GM12892 (cell line): ENCODE measurements at regions not wholly inside any gene's neighbourhood (a gene's known extent, or its start where the extent isn't known, plus 50 kb on each side); places are given as distances from the start of the nearest gene placed in this dataset.

Experiments used
- POLR2A ChIP-seq: IDR thresholded peaks from 2 replicates; pipeline ENCODE4 v1.6.1; 2011; ENCODE audit warnings: low read depth, low read length, control low read depth
- POLR2AphosphoS5 ChIP-seq: IDR thresholded peaks from 2 replicates; pipeline ENCODE4 v1.6.1; 2011; ENCODE audit warnings: low read depth, low read length, control low read depth

DNA sequence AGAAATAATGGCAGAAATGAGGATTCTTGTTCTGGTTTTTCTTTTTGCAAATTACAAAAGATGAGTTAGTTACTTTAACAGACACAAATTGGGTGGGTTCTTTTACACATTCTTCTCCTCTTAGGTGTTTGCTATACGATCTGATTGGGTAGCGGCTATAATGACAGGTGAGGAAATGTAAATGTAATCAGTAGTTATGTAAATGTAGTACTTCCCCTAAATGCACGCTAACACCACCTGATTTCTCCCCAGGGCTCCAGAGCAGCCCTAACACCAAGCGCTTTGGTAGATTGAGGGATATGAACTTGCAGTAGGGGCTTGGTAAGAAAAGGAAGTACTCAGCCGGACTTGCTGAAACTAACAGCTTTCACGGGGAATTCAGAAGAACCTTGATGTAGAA lies 499.4 kb upstream of the NOX3 start:
- TF ChIP-seq POLR2A, result no peak
- no peak for TF ChIP-seq POLR2AphosphoS5
